ENCODE measurements at regions not wholly inside any gene's neighbourhood (a gene's known extent, or its start where the extent isn't known, plus 50 kb on each side); places are given as distances from the start of the nearest gene placed in this dataset.
"Not testable (repeated sequence)": the region's sequence is repeated elsewhere in the genome, so short reads cannot be mapped to it uniquely, and the experiment has no call there.

DNA sequence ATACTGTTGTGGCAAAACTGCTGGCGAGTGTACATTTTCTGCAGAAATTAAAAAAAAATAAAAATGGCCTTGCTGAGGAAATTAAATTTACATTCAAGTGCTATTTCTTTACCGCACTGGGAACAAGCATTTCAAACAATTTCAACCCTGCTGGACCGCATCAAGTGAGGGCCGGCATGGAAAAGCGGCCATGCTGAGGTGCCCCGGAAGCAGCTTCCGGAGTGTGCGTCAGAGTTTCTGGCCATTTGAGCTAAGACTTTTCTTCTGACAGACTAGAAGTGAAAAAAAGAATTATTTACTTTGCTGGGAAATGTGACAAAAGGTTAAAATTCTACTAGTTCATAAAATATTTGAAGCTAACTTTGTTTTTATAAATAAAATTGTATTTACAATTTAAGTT is 337.0 kb downstream of the CACNA1B start:
- TF ChIP-seq, protein P1, sequence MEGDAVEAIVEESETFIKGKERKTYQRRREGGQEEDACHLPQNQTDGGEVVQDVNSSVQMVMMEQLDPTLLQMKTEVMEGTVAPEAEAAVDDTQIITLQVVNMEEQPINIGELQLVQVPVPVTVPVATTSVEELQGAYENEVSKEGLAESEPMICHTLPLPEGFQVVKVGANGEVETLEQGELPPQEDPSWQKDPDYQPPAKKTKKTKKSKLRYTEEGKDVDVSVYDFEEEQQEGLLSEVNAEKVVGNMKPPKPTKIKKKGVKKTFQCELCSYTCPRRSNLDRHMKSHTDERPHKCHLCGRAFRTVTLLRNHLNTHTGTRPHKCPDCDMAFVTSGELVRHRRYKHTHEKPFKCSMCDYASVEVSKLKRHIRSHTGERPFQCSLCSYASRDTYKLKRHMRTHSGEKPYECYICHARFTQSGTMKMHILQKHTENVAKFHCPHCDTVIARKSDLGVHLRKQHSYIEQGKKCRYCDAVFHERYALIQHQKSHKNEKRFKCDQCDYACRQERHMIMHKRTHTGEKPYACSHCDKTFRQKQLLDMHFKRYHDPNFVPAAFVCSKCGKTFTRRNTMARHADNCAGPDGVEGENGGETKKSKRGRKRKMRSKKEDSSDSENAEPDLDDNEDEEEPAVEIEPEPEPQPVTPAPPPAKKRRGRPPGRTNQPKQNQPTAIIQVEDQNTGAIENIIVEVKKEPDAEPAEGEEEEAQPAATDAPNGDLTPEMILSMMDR (IDR thresholded peaks at IDR 0.05; ENCODE audit: low read depth, low read length, poor library complexity, severe bottlenecking) = not testable (repeated sequence)
- not testable (repeated sequence) for TF ChIP-seq EZH2phosphoT487 (IDR thresholded peaks at IDR 0.05; ENCODE audit: borderline replicate concordance, low read length)
